NCI-H526 treated with DMSO at 0.1 percent for 48 hours (cell line): ENCODE measurements at regions not wholly inside any gene's neighbourhood (a gene's known extent, or its start where the extent isn't known, plus 50 kb on each side); places are given as distances from the start of the nearest gene placed in this dataset.
"Not testable (repeated sequence)": the region's sequence is repeated elsewhere in the genome, so short reads cannot be mapped to it uniquely, and the experiment has no call there.

Experiments
- DNase-seq: peaks from one replicate; lab custom pipeline; 2025; lab: John Stamatoyannopoulos, UW

DNA sequence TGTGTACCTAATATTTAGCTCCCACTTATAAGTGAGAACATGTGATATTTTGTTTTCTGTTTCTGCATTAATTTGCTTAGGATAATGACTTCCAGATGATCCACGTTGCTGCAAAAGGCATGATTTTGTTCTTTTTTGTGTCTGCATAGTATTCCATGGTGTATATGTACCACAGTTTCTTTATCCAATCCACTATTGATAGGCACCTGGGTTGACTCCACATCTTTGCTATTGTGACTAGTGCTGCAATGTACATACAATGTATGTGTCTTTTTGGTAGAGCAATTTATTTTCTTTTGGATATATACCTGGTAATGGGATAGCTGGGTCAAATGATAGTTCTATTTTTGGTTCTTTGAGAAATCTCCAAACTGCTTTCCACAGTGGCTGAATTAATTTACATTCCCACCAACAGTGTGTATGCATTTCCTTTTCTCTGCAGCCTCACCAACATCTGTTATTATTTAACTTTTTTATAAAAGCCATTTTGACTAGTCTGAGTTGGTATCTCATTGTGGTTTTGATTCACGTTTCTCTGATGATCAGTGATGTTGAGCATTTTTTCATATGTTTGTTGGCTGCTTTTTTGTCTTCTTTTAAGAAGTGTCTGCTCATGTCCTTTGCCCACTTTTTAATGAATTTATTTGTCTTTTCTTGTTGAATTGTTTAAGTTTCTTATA lies 102.8 kb upstream of the GAS1 start:
- DNase-seq, result not testable (repeated sequence)

DNA sequence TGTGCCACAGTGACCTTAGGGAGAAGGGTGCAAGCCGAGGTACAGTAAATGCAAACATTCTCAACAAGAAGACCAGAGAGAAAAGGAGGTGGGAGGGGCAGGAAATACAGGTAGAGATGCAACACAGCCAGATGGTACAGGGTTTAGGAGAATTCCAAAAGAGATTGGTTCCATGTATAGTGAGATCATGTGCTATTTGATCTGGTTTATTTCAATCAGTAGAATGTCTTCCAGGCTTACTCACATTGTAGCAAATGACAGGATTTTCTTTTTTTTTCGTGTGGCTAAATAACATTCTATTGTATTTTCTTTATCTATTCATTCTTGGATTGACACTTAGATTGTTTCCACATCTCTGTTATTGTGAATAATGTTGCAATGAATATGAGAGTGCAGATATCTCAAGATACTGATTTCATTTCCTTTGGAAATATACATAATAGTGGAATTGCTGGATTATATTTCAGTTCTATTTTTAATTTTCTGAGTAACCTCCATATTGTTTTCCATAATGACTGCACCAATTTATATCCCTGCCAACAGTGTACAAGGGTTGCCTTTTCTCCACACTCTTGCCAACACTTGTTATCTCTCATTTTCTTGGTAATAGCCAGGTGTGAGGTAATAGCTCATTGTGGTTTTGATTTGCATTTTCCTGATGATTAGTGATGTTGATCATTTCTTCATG lies 107.8 kb upstream of the GAS1 start:
- no peak for DNase-seq

DNA sequence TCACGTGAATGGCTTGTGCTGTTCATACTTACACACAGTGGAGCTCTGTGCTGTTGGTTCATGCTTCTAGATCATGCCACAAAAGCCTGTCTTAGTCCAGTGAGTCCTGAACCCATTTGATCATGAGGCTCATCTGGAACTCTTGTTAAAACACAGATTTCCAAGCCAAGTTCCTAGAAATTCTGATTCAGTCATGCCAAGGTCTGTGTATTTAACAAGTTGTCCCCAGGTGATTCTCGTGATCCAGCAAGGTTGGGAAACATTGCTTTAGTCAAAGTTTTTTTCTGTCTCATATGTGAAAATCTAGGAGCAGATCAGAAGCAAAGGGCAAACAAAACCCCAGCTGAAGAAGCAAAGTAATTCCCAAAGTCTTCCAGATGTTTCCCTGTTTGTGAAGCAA lies 112.5 kb upstream of the GAS1 start:
- DNase-seq, result no peak

GRCh38 chr9:87062746-87063145 lies 115.4 kb upstream of the GAS1 start:
- DNase-seq, result no peak

- no peak for DNase-seq
Observed at GRCh38 chr9:87063246-87063645, 115.9 kb upstream of the GAS1 start.

GRCh38 chr9:87063871-87064270 lies 116.6 kb upstream of the GAS1 start:
- DNase-seq, result no peak

- DNase-seq, result no peak
Observed at GRCh38 chr9:87064311-87064710, 117.0 kb upstream of the GAS1 start.

DNA sequence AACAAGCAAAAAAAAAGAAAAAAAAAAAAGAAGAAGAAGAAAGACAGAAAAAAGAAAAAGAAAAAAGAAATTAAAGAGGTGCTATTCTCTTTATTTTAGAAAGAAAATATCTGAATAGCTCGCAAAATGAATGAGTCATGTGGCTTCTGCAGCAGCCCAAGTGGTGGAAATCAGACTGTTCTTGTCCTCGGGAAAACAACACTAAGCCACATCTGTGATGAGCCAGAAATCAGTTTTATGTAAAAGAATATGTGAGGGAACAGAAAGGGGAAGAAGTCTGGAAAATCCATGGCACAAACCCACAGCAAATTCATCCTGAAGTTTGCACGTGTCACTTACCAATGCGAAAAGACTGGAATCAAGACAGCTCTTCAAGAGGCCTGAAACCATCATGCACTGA lies 118.7 kb upstream of the GAS1 start:
- no peak for DNase-seq

GRCh38 chr9:87067426-87067825 lies 120.1 kb upstream of the GAS1 start:
- DNase-seq, result no peak

GRCh38 chr9:87068177-87068840 lies 121.0 kb upstream of the GAS1 start:
- DNase-seq, result no peak

DNA sequence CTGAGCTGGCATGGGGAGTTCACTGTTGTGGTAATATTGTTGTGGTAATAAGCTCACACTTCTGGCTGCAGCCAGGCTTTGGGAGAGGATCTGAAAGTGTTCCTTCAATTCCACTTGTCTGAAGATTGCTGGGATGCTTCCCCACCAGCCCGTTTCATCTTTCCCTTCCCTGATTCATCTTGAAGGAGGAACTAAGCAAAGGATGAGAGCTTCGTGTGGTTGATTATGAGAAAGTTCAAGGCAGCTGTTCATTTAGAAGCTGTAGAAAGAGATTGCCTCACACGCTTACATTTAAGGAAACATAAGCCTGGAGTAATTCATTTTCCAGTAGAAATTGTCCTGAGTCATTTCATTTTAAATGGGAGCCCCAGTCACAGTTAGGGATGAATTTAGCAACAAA lies 122.4 kb upstream of the GAS1 start:
- no peak for DNase-seq

GRCh38 chr9:87070336-87070735 lies 123.0 kb upstream of the GAS1 start:
- DNase-seq, result no peak

DNA sequence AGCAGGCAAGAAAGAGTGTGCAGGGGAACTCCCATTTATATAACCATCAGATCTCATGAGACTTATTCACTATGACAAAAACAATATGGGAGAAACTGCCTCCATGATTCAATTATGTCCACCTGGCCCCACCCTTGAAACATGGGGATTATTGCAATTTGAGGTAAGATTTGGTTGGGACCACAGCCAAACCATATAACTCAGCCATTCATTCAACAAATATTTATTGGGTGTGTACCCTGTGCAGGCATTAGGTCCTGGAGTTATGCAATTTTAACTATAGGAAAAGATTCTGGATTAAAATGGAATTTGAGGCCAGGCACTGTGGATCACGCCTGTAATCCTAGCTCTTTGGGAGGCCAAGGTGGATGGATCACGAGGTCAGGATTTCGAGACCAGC lies 124.2 kb upstream of the GAS1 start:
- DNase-seq, result no peak

DNA sequence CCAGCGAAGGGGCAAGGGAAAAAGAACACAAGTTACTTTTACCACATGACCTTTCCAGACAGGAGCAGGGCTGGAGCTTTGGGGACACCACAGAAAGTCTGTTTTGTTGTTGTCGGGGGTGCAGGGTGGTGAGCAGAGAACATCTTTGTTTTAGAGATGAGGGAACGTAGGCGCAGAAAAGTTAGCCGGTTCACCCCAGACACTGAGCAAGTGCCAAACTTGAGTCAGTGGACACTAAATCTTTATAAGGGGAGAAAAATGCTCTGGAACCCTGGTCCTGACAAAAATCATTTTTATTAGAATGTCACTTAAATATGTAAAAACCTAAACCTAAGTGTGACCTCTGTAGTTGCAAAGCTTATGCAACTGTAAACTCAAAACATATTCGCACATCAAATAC lies 126.4 kb upstream of the GAS1 start:
- DNase-seq, result no peak

DNA sequence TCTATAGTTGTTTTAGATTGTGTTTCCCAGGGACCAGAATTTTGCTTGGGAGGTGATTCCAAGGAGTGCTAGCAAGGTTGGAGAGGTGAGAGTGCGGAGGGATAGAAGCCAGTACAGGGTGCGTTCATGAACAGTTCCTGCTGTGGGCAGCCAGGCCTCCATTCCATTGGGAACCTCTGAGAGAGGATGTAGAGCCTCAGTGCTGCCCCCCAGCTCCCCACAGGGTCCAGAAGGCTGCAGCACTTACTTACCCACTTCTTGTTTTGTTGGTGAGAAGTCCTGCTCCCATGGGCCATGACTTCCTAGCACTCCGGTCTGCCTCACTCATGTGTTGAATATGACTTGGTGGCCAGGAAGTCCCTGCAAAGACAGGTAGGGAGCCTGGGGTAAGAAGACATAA lies 128.2 kb upstream of the GAS1 start:
- no peak for DNase-seq

- no peak for DNase-seq
Observed at GRCh38 chr9:87076825-87077224, 129.5 kb upstream of the GAS1 start.

DNA sequence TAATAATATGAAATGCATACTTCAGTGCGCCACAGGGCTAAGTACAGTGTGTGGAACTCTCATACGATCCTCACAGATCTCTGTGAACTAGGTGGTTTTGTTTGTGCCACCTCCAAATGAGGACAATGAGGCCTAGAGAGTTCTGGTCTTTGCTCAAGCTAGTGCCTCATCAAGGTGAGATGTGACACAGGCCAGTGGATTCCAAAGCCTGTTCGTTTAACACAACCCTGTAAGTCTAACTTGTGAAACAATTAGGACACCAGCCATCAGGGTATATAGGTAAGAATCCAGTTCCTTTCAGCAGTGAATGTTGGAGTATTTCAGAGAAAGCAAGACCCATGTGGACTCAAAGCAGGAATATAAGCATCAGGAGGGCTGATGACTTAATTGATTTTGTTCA lies 130.7 kb upstream of the GAS1 start:
- no peak for DNase-seq

DNA sequence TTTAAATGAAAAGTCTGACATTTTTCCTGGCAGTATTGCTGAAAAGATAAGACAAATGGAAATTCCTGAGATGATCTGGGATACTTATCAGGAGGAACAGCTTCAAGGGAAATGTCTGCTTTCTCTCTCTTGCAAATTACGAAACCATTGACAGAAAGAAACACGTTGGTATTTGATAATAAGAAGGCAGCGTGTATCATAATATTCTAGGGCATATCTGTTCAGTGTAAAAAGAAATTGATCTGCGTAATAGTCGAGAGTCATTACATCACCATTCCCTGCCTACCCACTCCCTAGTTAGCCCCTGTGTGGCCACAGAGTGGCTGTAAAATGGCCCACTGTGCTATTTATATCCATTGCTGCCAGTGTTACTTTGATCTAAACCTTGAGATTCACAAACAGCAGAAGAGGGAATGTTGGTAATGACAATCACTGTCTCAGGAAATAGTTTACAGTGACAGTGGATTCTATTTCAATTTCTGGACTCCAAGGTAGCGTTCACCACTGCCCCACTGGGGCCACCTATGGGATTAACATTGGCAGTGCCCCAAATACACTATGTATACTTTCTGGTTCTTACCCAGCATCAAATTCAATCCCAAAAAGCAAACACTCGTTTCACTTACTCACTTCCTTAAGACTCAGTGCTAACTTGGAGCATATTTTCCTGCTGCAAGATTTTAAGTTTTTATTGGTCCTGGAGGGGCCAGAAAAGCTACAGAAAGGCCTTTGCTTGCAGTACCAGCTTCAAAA lies 133.4 kb upstream of the GAS1 start:
- no peak for DNase-seq

- DNase-seq, result no peak
Observed at GRCh38 chr9:87081503-87081902, 134.2 kb upstream of the GAS1 start.

DNA sequence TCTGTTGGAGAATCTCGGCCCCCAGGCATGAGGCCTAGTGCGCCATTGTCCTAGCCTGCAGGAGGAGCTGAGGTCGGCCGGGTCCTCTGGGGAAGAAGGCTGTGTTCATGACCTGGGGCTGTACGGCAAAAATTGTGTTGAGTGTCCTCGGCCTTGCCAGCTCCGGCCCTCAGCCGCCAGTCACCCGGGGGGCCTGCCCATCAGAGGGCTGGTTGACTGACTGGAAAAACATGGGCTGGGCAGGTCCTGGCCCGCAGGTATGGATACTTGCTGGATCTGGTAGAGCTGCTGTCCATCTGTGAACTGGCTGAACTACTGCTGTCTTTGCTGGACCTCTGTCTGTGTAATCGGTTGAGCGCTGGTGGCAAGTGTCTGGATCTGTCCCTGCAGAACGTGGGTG lies 136.7 kb upstream of the GAS1 start:
- DNase-seq, result no peak

DNA sequence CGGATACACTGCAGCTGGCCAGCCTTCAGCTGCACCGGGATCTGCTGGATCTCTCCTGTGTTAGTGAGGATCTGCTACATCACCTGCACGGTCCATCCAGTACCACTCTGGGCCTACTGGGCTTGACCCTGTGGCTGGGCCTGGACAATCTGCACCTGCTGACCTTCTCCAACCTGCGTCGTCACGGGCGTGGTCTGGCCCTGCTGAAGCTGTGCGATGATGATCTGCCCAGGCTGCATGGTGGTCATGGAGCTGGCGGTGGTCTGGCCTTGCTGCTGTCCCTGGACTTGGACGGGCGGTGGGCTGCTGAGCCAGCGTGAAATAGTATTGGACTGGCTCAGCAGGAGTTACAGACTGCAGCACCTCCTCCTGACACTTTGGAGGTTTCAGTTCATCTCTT lies 137.1 kb upstream of the GAS1 start:
- no peak for DNase-seq

GRCh38 chr9:87085073-87085472 lies 137.8 kb upstream of the GAS1 start:
- no peak for DNase-seq

DNA sequence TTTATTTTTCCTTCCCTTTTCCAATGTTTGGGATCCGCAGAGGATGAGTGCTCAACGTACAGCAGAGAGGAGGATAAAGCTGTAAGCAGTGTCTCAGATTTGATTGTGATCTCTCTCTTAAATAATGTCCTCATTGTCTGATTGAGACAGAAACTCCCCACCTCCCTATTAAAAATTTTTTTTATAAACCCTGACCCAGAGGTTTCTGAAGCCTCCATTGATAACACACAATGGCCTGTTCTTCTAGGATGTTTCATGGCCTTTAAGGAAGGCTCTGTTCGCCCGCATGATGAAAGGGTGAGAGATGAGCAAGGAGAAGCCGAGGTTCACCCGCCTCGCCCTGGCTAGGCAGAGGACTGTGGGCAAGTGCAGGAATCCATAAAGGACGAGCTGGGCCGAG lies 138.2 kb upstream of the GAS1 start:
- DNase-seq, result no peak
